Breast epithelium (tissue), 4 donors: ENCODE measurements at regions not wholly inside any gene's neighbourhood (a gene's known extent, or its start where the extent isn't known, plus 50 kb on each side); places are given as distances from the start of the nearest gene placed in this dataset.

Source experiments
- DNase-seq, 2 donors: peaks; one replicate each; pipeline ENCODE4 v3.0.0-alpha.2; 2019; ENCODE audit warnings: low spot score in 2 of 2
- H3K27ac ChIP-seq, 2 donors: fragments of 200-600 bp; sonication (generic) in 1 of 2; one replicate each; pipeline ENCODE4 v1.5.1; 2016 to 2019; ENCODE audit warnings: mild to moderate bottlenecking in 1 of 2
- H3K27me3 ChIP-seq, 2 donors: fragments of 200-600 bp; sonication (generic) in 1 of 2; one replicate each; pipeline versions ENCODE4 v1.5.1 to v1.6.0; 2017 to 2019; ENCODE audit warnings: control low read depth in 1 of 2, mild to moderate bottlenecking in 1 of 2
- H3K36me3 ChIP-seq: fragments of 200-600 bp; one replicate; pipeline ENCODE4 v1.5.1; 2019
- H3K4me1 ChIP-seq, 2 donors: fragments of 200-600 bp; sonication (generic); one replicate each; pipeline ENCODE4 v1.5.1; 2016 to 2019; ENCODE audit warnings: control low read depth in 1 of 2
- H3K4me3 ChIP-seq, 3 donors: fragments of 200-600 bp; sonication (generic); 1 replicate in 2 of 3; 2 replicates in 1 of 3; pipeline ENCODE4 v1.5.1; 2016 to 2019; ENCODE audit warnings: mild to moderate bottlenecking in 3 of 3, moderate library complexity in 2 of 3
- H3K9me3 ChIP-seq, 2 donors: fragments of 200-600 bp; sonication (generic) in 1 of 2; one replicate each; pipeline ENCODE4 v1.5.1; 2016 to 2019; ENCODE audit warnings: control low read depth in 1 of 2
- CTCF ChIP-seq, 3 donors: fragments of 450-650 bp; IDR thresholded peaks; one replicate each; pipeline ENCODE4 v1.5.1; 2016 to 2017; ENCODE audit warnings: antibody characterized with exemption in 3 of 3, mild to moderate bottlenecking in 3 of 3, moderate library complexity in 3 of 3
- POLR2A ChIP-seq: fragments of 450-650 bp; IDR thresholded peaks from one replicate; pipeline ENCODE4 v1.6.1; 2016; ENCODE audit warnings: antibody characterized with exemption, mild to moderate bottlenecking, moderate library complexity
- POLR2AphosphoS5 ChIP-seq, 3 donors: sonication (generic); formaldehyde crosslinking; IDR thresholded peaks; one replicate each; pipeline ENCODE4 v1.6.1; 2017; ENCODE audit warnings: antibody characterized with exemption in 3 of 3
- intact Hi-C: fragments of 100-400 bp; cut with DNase I; formaldehyde crosslinking; loops from one replicate; pipeline ENCODE4 v1.15.1; 2023; ENCODE audit warnings: low total_unique reads

DNA sequence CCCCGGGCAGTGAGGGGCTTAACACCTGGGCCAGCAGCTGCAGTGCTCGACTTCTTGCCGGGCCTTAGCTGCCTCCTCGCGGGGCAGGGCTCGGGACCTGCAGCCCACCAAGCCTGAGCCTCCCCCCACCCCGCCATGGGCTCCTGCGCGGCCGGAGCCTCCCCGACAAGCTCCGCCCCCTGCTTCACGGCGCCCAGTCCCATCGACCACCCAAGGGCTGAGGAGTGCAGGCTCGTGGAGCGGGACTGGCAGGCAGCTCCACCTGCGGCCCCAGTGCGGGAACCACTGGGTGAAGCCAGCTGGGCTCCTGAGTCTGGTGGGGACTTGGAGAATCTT is 67.8 kb upstream of the NR5A2 start:
- no peaks in the 10 kb centered on the region for H3K27me3 ChIP-seq
- no peak for TF ChIP-seq CTCF (IDR thresholded peaks at IDR 0.05)
- TF ChIP-seq POLR2A = no peak
- TF ChIP-seq POLR2AphosphoS5 (IDR thresholded peaks at IDR 0.05) = no peak
- no peaks in the 10 kb centered on the region for H3K9me3 ChIP-seq
- no peaks in the 10 kb centered on the region for H3K36me3 ChIP-seq
- intact Hi-C loops = no loop called here
- H3K27ac ChIP-seq = no peak overlapping the region
- H3K4me3 ChIP-seq = no peak overlapping the region
- no peak for DNase-seq
- no peaks in the 10 kb centered on the region for H3K4me1 ChIP-seq

DNA sequence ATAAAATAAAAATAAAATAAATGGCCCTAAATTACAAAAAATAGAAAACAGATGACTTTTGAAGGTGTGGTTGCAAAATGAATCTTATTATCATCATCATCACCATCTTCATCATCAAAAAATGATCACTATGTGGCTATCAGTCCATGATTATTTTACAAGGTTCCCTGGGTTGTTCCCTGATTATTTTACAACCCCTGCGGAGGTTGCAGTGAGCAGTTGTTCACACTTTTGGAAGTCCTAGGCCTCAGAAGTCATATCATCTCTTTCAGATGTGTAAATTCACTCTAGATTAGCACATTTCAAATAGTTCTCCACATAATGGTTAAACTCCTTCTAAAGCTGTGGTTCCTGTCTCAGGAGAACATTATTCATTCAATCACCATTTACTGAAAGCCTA is 57.4 kb upstream of the NR5A2 start:
- no peaks in the 10 kb centered on the region for H3K4me1 ChIP-seq
- H3K9me3 ChIP-seq = no peaks in the 10 kb centered on the region
- no peaks in the 10 kb centered on the region for H3K27me3 ChIP-seq
- H3K27ac ChIP-seq = no peak overlapping the region
- no peak for DNase-seq
- TF ChIP-seq POLR2A (no peak), POLR2AphosphoS5 (IDR thresholded peaks at IDR 0.05) (no peak), CTCF (IDR thresholded peaks at IDR 0.05) (no peak)
- no peak overlapping the region for H3K4me3 ChIP-seq
- H3K36me3 ChIP-seq = no peaks in the 10 kb centered on the region
- intact Hi-C loops = loop anchor here (10.0 kb wide), 1 partner anchor 145 kb away; no protein-coding TSS in a partner anchor

GRCh38 chr1:199976496-199977144 is 50.9 kb upstream of the NR5A2 start:
- Histone ChIP-seq H3K4me3 (no peak overlapping the region), H3K4me1 (no peaks in the 10 kb centered on the region), H3K9me3 (no peaks in the 10 kb centered on the region), H3K36me3 (no peaks in the 10 kb centered on the region), H3K27me3 (no peaks in the 10 kb centered on the region), H3K27ac (no peak overlapping the region)
- intact Hi-C loops = loop anchor here (10.0 kb wide), 1 partner anchor 152 kb away; no protein-coding TSS in a partner anchor
- no peak for TF ChIP-seq POLR2A
- TF ChIP-seq CTCF (IDR thresholded peaks at IDR 0.05) = no peak
- no peak for TF ChIP-seq POLR2AphosphoS5 (IDR thresholded peaks at IDR 0.05)
- DNase-seq = no peak
